Breast epithelium (tissue), 4 donors: ENCODE measurements at regions not wholly inside any gene's neighbourhood (a gene's known extent, or its start where the extent isn't known, plus 50 kb on each side); places are given as distances from the start of the nearest gene placed in this dataset.

Source experiments
- DNase-seq, 2 donors: peaks; one replicate each; pipeline ENCODE4 v3.0.0-alpha.2; 2019; ENCODE audit warnings: low spot score in 2 of 2
- H3K27ac ChIP-seq, 2 donors: fragments of 200-600 bp; sonication (generic) in 1 of 2; one replicate each; pipeline ENCODE4 v1.5.1; 2016 to 2019; ENCODE audit warnings: mild to moderate bottlenecking in 1 of 2
- H3K27me3 ChIP-seq, 2 donors: fragments of 200-600 bp; sonication (generic) in 1 of 2; one replicate each; pipeline versions ENCODE4 v1.5.1 to v1.6.0; 2017 to 2019; ENCODE audit warnings: control low read depth in 1 of 2, mild to moderate bottlenecking in 1 of 2
- H3K36me3 ChIP-seq: fragments of 200-600 bp; one replicate; pipeline ENCODE4 v1.5.1; 2019
- H3K4me1 ChIP-seq, 2 donors: fragments of 200-600 bp; sonication (generic); one replicate each; pipeline ENCODE4 v1.5.1; 2016 to 2019; ENCODE audit warnings: control low read depth in 1 of 2
- H3K4me3 ChIP-seq, 3 donors: fragments of 200-600 bp; sonication (generic); 1 replicate in 2 of 3; 2 replicates in 1 of 3; pipeline ENCODE4 v1.5.1; 2016 to 2019; ENCODE audit warnings: mild to moderate bottlenecking in 3 of 3, moderate library complexity in 2 of 3
- H3K9me3 ChIP-seq, 2 donors: fragments of 200-600 bp; sonication (generic) in 1 of 2; one replicate each; pipeline ENCODE4 v1.5.1; 2016 to 2019; ENCODE audit warnings: control low read depth in 1 of 2
- POLR2A ChIP-seq: fragments of 450-650 bp; IDR thresholded peaks from one replicate; pipeline ENCODE4 v1.6.1; 2016; ENCODE audit warnings: antibody characterized with exemption, mild to moderate bottlenecking, moderate library complexity
- POLR2AphosphoS5 ChIP-seq, 3 donors: sonication (generic); formaldehyde crosslinking; IDR thresholded peaks; one replicate each; pipeline ENCODE4 v1.6.1; 2017; ENCODE audit warnings: antibody characterized with exemption in 3 of 3
- intact Hi-C: fragments of 100-400 bp; cut with DNase I; formaldehyde crosslinking; loops from one replicate; pipeline ENCODE4 v1.15.1; 2023; ENCODE audit warnings: low total_unique reads
- TF ChIP-seq, protein P1 (sequence below), 3 donors: fragments of 450-650 bp; IDR thresholded peaks; one replicate each; pipeline ENCODE4 v1.5.1; 2016 to 2017; ENCODE audit warnings: antibody characterized with exemption in 3 of 3, mild to moderate bottlenecking in 3 of 3, moderate library complexity in 3 of 3

DNA sequence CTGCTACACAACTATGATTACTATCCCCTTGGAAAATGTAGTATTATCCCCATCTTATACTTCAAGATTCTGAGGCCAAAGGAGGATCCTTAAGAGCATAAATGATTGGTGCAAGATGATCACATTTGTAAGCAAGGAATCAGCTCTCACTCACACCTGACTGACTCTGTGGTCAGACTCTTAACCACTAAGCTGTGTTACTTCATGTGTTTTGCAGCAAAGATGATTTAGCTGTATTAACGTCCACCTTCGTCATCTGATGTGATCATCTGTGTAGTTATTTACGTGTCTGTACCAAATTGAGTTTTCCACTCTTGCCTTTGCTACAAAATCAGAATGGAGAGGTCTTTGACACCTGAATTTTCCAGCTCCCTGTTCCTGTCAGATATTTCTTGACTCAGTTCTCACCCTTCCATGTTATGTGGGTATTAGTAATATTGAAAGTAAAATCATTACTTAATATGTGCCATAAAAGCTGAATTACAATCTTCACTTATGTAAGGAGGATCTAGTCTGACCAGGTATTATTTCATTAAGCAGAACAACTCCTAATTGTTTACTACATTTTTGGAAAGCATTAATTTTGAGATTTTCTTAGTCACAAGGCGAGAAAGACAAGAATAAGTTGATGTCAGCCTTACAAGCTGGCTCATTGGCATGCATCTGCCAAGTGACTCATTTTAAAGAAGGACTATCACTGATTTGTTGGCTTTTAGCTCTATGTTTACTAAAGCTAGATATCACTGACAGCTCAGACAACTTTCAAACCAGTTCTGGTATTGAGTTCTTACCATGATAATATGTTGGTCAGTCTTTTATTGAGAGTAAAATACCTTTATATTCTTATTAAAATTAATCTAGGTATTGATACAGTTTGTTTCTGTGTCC, 1279.8 kb upstream of the PCDH9 start:
- TF ChIP-seq, protein P1, sequence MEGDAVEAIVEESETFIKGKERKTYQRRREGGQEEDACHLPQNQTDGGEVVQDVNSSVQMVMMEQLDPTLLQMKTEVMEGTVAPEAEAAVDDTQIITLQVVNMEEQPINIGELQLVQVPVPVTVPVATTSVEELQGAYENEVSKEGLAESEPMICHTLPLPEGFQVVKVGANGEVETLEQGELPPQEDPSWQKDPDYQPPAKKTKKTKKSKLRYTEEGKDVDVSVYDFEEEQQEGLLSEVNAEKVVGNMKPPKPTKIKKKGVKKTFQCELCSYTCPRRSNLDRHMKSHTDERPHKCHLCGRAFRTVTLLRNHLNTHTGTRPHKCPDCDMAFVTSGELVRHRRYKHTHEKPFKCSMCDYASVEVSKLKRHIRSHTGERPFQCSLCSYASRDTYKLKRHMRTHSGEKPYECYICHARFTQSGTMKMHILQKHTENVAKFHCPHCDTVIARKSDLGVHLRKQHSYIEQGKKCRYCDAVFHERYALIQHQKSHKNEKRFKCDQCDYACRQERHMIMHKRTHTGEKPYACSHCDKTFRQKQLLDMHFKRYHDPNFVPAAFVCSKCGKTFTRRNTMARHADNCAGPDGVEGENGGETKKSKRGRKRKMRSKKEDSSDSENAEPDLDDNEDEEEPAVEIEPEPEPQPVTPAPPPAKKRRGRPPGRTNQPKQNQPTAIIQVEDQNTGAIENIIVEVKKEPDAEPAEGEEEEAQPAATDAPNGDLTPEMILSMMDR (IDR thresholded peaks at IDR 0.05): no peak
- no peaks in the 10 kb centered on the region for H3K27me3 ChIP-seq
- no peak for DNase-seq
- no peak overlapping the region for H3K4me3 ChIP-seq
- no peaks in the 10 kb centered on the region for H3K4me1 ChIP-seq
- intact Hi-C loops: no loop called here
- H3K36me3 ChIP-seq: no peaks in the 10 kb centered on the region
- H3K9me3 ChIP-seq: no peaks in the 10 kb centered on the region
- H3K27ac ChIP-seq: no peak overlapping the region

DNA sequence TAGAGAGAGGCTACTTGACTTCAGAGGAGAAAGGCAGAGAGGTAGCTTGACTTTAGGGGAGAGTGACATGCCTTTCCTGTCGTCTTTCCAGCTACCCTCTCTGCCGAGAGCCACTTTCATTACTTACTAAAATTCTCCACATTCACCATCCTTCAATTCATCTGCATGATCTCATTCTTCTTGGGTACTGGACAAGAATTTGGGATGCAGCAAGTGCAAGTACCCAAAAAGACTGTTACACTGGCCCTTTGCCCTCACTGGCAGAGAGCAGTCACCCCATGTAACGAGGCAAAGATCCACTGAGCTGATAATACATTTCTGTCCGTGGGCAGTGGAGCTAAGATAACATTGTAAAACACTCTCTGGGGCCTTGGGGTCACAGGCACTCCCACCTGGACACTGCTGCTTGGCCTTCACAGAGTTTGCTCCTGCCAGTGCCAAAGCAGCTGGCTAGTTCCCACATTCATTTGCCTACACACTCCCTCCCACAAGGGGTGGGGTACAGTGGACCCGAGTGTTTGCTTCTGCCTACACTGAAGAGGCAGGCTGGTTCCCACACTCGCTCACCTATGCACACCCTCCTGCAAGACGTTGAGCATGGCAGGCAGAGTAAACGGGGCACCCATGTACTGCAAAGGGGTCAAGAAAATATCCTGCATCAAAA, 1276.9 kb upstream of the PCDH9 start:
- Histone ChIP-seq H3K4me1 (no peaks in the 10 kb centered on the region), H3K27ac (no peak overlapping the region), H3K4me3 (no peak overlapping the region), H3K27me3 (no peaks in the 10 kb centered on the region), H3K9me3 (no peaks in the 10 kb centered on the region), H3K36me3 (no peaks in the 10 kb centered on the region)
- TF ChIP-seq POLR2A: no peak
- TF ChIP-seq, protein P1 (IDR thresholded peaks at IDR 0.05): no peak
- no peak for TF ChIP-seq POLR2AphosphoS5 (IDR thresholded peaks at IDR 0.05)
- intact Hi-C loops: no loop called here
- no peak for DNase-seq

DNA sequence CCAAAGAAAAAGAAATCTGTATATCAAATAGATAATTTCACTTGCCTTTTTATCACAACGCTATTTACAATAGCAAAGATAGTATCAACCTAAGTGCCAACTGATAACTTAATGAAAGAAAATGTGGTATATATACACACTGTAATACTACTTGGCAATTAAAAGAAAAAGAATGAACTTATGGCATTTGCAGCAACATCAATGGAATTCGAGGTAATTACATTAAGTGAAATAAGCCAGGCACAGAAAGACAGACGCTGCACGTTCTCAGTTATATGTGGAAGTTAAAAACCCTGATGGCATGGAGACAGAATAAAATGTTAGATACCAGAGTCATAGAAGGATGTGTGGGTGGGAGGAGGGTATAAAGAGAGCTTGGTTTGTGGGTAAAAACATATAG, 1260.5 kb upstream of the PCDH9 start:
- H3K4me3 ChIP-seq: no peak overlapping the region
- no peaks in the 10 kb centered on the region for H3K4me1 ChIP-seq
- intact Hi-C loops: no loop called here
- no peaks in the 10 kb centered on the region for H3K9me3 ChIP-seq
- no peak for DNase-seq
- TF ChIP-seq, protein P1 (IDR thresholded peaks at IDR 0.05): no peak
- TF ChIP-seq POLR2A (no peak), POLR2AphosphoS5 (IDR thresholded peaks at IDR 0.05) (no peak)
- H3K27me3 ChIP-seq: no peaks in the 10 kb centered on the region
- H3K27ac ChIP-seq: no peak overlapping the region
- H3K36me3 ChIP-seq: no peaks in the 10 kb centered on the region

DNA sequence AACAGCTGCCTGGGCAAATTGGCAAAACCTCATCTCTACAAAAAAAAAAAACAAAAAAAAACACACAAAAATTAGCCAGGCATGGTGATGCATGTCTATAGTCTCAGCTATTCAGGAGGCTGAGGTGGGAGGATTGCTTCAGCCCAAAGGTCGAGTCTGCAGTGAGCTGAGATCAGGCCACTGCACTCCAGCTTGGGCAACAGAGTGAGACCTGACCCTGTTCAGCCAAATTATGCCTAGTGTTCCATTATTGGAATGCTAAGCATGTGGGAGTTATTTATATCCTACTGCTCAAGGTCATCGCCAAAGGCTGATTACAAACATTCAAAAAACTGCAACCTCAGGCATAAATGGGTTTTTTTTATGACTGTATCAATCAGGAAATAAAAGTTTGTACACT, 1251.0 kb upstream of the PCDH9 start:
- Histone ChIP-seq H3K27ac (no peak overlapping the region), H3K4me3 (no peak overlapping the region), H3K27me3 (no peaks in the 10 kb centered on the region), H3K9me3 (no peaks in the 10 kb centered on the region), H3K36me3 (no peaks in the 10 kb centered on the region), H3K4me1 (no peaks in the 10 kb centered on the region)
- TF ChIP-seq, protein P1 (IDR thresholded peaks at IDR 0.05): no peak
- no peak for TF ChIP-seq POLR2A
- TF ChIP-seq POLR2AphosphoS5 (IDR thresholded peaks at IDR 0.05): no peak
- no peak for DNase-seq
- intact Hi-C loops: no loop called here

DNA sequence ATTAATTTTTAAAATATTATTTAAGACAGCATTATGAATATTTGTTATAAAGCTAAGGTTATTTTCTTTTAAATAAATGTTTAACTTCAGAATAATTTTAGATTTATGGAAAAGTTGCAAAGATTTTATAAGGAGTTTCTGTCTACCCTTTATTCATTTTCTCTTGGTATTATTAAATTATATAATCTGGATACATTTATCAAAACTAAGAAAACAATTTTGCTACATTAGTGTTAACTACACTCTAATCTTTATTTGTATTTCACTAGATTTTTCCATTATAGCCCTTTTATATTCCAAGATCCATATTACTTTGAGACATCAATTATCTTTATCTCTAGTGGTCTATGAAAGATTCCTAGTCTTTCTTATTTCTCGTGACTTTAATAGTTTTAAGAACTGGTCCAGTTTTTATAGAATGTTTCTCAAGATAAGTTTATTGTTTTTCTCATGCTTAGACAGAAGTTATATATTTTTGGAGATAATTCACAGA, 1243.7 kb upstream of the PCDH9 start:
- no peaks in the 10 kb centered on the region for H3K36me3 ChIP-seq

More for the DNA sequence above, 1243.7 kb upstream of the PCDH9 start:
- Histone ChIP-seq H3K9me3 (no peaks in the 10 kb centered on the region), H3K4me1 (no peaks in the 10 kb centered on the region), H3K27ac (no peak overlapping the region), H3K4me3 (no peak overlapping the region), H3K27me3 (no peaks in the 10 kb centered on the region)
- no peak for TF ChIP-seq POLR2A
- TF ChIP-seq, protein P1 (IDR thresholded peaks at IDR 0.05): no peak
- no peak for DNase-seq
- intact Hi-C loops: no loop called here
